COLO829 (cell line): ENCODE measurements at regions not wholly inside any gene's neighbourhood (a gene's known extent, or its start where the extent isn't known, plus 50 kb on each side); places are given as distances from the start of the nearest gene placed in this dataset.

Source experiments
- DNase-seq: peaks from one replicate; pipeline ENCODE4 v3.0.0; 2012; ENCODE audit warnings: low spot score

DNA sequence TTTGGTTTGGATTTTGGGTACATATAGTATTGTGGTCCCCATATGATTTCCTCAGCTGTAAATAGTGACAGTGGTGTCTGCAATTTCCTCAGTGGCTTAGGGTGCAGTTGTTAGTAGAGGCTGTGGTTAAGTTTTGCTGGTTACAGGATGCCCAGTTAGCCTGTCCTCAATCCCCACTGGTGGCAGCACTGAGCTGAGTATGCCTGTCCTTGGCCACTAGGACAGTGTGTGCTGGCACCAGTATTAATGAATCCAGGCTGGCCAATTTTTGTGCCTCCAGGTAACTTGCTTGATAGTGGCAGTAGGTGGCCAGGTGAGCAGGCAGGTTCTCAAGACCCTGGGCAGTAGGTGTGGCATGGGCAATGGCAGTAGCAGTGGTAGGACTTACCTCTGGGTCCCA is 973.1 kb downstream of the TMEM182 start:
- no peak for DNase-seq

- no peak for DNase-seq
Observed at GRCh38 chr2:103738108-103738507, 976.3 kb downstream of the TMEM182 start.

GRCh38 chr2:103738606-103739005 is 976.8 kb downstream of the TMEM182 start:
- DNase-seq, result no peak

GRCh38 chr2:103739186-103739585 is 977.4 kb downstream of the TMEM182 start:
- no peak for DNase-seq

- DNase-seq, result no peak
Observed at GRCh38 chr2:103739921-103740320, 978.1 kb downstream of the TMEM182 start.

DNA sequence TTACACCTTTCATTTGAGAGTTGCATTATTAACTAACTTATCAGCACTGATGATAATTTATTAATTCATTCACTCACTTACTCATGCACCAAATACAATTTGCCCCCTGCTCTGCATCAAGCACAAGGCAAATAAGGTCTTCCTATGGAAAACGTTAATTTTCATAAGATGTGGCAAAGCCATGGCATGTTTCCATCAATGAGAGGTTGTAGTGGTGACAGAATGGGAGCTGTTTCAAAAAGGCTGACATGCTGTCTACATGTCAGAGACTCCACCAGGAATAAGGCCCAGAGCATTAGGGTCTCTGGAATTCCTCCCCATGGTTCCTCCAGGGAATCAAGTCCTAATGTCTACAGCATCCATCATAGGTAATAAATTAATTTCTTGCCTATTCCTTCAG is 978.8 kb downstream of the TMEM182 start:
- DNase-seq, result no peak

- DNase-seq, result no peak
Observed at GRCh38 chr2:103743195-103743594, 981.4 kb downstream of the TMEM182 start.

DNA sequence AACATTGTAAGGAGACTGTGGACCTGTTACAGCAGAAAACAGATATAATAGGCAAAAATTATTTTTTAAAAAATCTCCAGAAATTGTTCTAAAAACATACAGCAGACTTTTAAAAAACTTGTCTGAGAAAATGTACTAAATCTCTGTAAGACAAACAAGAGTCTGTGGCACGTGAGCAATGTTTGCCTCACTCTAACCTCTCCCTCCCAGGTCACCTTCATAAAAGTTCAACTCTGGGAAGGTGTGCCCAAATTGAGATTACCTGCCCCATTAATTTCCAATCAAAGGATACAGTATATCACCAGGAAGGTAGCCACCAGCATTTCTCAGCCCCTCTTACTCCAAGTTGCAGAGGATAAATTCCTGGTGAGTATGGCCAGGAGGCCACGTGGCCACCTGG is 992.7 kb downstream of the TMEM182 start:
- DNase-seq, result no peak

- DNase-seq, result no peak
Observed at GRCh38 chr2:103773884-103774283, 1012.1 kb downstream of the TMEM182 start.

DNA sequence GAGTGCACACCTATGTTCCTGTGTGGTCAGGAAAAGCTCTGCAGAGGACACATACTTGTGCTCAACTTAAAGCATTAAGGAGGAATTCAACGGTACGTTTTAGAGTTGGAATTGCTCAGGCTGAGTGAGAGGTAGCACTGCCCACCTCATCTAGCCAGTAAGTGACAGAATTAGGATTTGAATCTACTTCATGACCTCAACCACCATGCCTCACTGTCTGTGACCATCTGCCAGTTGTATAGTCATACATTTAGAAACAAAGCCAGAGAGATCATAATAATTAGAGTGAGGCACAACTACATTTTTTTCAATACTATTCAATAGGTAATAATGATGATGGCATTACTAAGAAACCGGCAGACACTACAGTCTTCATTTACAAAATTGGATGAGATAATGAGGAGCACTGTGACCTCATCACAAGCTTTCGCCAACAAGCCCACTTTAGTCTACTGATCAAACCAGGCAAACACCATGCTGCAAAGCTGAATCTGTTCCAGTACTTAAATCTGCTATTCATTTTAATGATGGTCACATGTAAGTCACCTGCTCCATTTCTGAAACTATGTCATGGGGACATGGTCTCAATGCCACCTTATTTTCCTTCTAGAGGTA is 1018.4 kb downstream of the TMEM182 start:
- no peak for DNase-seq

DNA sequence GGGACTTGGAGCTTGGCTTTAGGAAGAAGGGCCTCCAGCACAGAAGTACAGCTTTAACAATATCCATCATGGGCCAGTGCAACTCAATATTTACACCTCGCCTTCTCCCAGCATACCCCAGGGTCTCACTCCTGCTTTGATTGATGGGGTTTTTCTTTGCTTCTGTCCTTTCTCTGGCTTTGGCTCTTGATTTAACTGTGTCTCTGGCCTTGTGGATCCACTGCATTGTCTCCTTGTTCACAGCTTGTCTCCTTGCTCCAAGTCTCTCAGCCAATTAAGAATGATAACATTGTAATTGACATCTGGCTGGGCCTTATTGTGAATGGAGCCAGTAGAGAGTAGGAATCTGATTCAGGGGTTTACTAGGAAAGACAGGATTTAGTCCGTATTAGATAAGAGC is 1019.5 kb downstream of the TMEM182 start:
- no peak for DNase-seq

- DNase-seq, result no peak
Observed at GRCh38 chr2:103784261-103784660, 1022.4 kb downstream of the TMEM182 start.

DNA sequence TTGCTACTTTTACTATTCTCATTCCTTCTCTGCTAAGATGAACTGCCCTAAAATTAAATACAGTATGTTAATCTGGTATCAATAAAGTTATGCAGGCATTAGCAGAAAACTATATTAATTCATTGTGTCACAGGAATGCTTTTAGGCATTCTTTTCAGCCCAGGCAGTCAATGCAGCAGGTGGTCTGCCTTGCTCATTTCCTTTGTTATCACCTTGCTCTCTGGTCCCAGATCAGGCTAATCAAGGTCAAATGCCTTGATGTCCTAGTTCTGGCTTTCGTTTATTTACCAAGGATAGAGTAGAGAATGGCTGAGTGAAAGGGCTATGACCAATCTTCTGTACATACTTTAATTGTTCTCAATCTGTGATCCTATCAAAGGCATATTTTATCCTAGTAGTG is 1023.6 kb downstream of the TMEM182 start:
- DNase-seq, result no peak

GRCh38 chr2:103785956-103786355 is 1024.1 kb downstream of the TMEM182 start:
- DNase-seq, result no peak

DNA sequence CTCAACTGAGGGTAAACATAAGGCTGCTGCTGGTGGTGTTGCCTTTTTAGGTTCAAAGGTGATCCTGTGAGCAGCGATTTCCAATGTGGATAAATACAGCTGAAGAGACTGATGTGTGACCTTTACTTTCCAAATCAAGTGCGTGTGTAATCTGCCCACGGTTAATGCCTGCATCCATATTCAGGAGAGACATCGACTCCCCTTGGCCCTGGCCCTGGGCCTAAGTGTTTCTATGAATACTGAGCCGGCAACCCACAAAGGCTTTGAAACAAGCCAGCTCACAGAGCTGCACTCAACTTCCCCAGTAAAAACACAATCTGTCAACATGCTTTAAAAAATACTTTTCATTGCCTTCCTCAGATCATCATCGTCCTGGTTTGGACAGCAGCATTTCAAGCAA is 1026.6 kb downstream of the TMEM182 start:
- DNase-seq, result no peak

DNA sequence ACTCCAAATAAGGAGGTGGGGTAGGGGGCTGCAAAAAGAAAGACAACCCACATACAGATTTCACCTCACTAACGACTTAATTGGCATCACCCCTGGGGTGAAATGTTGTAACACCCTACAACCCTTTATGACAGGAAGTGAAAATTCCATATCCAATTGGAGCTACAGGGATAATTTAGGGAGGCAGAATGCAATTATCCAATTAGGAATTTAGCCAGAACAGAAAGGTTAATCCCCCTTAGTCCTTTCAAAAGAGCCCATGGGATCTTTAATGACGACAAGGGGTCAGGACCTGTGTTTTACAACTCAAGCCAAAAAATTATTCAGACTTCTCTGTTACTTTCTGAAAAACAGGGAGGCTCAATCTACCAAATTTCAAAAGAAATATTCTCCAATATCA is 1027.1 kb downstream of the TMEM182 start:
- DNase-seq, result no peak

DNA sequence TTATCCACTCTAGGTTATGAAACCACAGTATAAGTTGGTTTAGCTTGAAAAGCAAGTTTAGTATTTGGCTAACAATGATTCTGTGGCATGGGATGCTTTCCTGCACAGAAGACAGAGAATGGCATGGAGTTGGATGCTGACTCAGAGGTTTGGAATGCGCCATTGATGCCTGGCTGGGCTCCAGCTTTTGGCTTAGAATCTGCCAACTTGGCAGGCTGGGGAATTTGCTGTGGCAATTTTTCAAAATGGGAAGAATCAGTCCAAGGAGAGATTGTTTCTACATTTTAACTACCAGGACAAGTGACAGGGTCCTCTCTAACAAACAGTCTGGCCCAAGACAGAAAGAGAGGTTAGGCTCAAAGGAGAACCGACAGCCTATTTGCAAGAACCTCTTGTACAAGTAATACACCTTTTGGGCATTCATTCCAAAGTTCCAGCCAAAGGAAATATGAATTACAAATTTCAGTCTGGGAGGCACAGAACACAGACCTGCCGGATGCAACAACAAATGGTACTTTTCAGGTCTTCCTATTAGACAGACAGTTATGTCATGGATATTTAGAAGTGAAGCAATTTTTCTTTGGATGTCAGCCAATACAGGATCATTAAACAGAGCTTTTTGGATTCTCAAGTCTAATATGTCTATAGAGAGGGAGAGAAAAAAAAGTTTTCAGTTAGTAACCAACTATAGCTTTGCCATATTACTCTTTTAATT is 1027.7 kb downstream of the TMEM182 start:
- peak; percentile 28 for DNase-seq

- no peak for DNase-seq
Observed at GRCh38 chr2:103792042-103792441, 1030.2 kb downstream of the TMEM182 start.

- no peak for DNase-seq
Observed at GRCh38 chr2:103798291-103798690, 1036.5 kb downstream of the TMEM182 start.

- DNase-seq, result no peak
Observed at GRCh38 chr2:103804013-103804412, 1042.2 kb downstream of the TMEM182 start.

DNA sequence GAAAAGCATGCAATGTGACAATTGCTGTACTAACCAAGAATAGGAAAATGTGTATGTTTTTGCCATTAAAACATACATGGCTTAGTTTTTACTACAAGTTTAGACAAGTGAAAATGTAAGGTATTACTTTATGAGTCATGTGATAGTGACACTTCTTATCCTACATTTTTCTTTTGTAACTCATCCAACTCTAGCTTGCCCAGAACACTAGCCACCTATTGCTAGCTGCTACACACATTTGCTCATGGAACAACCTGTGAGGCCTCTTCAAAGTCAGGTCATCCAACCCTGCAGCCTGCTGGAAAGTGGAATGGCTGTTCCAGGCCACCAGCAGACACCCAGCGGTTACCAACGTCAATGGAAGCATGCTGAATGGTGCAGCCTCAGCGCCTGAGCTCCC is 1043.9 kb downstream of the TMEM182 start:
- DNase-seq, result no peak

- no peak for DNase-seq
Observed at GRCh38 chr2:103808814-103809213, 1045.1 kb upstream of the POU3F3 start.

- DNase-seq, result no peak
Observed at GRCh38 chr2:103809415-103809814, 1044.5 kb upstream of the POU3F3 start.

DNA sequence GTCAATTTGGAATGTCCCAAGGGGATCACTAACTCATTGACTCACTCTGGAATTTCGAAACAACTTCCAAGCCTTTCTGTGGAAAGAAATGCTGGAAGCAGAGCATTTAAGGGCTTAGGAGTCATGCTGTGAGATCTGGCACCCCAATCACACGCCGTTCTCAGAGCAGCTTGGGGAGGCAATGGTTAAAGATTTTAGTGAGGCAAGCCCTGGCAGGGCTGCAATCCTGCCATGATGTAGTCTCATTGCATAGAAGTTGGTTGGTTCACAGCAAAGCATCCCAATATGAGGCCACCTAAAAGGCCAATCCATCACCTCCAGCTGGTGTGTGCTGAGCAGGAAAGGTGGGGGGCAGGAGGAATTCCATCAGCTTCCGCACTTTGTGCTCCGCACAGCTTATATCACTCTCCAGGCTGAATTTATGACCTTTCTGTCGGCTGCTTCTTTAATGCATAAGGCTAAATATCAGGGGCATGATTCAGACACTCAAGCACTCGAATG is 1043.9 kb upstream of the POU3F3 start:
- no peak for DNase-seq
